Activated CD8-positive, alpha-beta memory T cell treated with anti-CD3 and anti-CD28 coated beads, Interleukin-2, amount 10 ng/mL, durations not matched to agents 7 days and 5 days (primary cell): ENCODE measurements at regions not wholly inside any gene's neighbourhood (a gene's known extent, or its start where the extent isn't known, plus 50 kb on each side); places are given as distances from the start of the nearest gene placed in this dataset.
"Not testable (repeated sequence)": the region's sequence is repeated elsewhere in the genome, so short reads cannot be mapped to it uniquely, and the experiment has no call there.

ENCODE experiments used
- ATAC-seq: fragments of 150-1000 bp; cut with Tn5 transposase; one replicate; pipeline ENCODE4 v1.10.0; 2021; ENCODE audit warnings: moderate library complexity
- CTCF ChIA-PET: fragments of 350-600 bp; sonication (Branson Sonifier 250); formaldehyde crosslinking; loops from one replicate; lab custom pipeline; 2021; ENCODE audit warnings: antibody characterized with exemption; lab: Charles Lee
- DNase-seq: peaks from one replicate; pipeline ENCODE4 v3.0.0-alpha.2; 2020
- H3K27ac Mint-ChIP-seq: one replicate; pipeline ENCODE4 v1.8.0; 2021; ENCODE audit warnings: mild to moderate bottlenecking, mixed read lengths
- H3K27me3 Mint-ChIP-seq: one replicate; pipeline ENCODE4 v1.8.0; 2021; ENCODE audit warnings: mixed read lengths
- H3K36me3 Mint-ChIP-seq: one replicate; pipeline ENCODE4 v1.8.0; 2021; ENCODE audit warnings: mild to moderate bottlenecking, mixed read lengths
- H3K4me1 Mint-ChIP-seq: one replicate; pipeline ENCODE4 v1.8.0; 2021; ENCODE audit warnings: mixed read lengths
- H3K4me3 Mint-ChIP-seq: one replicate; pipeline ENCODE4 v1.8.0; 2021; ENCODE audit warnings: mild to moderate bottlenecking, moderate library complexity, mixed read lengths
- H3K9me3 Mint-ChIP-seq: one replicate; pipeline ENCODE4 v1.8.0; 2022; ENCODE audit warnings: low read depth, mixed read lengths

DNA sequence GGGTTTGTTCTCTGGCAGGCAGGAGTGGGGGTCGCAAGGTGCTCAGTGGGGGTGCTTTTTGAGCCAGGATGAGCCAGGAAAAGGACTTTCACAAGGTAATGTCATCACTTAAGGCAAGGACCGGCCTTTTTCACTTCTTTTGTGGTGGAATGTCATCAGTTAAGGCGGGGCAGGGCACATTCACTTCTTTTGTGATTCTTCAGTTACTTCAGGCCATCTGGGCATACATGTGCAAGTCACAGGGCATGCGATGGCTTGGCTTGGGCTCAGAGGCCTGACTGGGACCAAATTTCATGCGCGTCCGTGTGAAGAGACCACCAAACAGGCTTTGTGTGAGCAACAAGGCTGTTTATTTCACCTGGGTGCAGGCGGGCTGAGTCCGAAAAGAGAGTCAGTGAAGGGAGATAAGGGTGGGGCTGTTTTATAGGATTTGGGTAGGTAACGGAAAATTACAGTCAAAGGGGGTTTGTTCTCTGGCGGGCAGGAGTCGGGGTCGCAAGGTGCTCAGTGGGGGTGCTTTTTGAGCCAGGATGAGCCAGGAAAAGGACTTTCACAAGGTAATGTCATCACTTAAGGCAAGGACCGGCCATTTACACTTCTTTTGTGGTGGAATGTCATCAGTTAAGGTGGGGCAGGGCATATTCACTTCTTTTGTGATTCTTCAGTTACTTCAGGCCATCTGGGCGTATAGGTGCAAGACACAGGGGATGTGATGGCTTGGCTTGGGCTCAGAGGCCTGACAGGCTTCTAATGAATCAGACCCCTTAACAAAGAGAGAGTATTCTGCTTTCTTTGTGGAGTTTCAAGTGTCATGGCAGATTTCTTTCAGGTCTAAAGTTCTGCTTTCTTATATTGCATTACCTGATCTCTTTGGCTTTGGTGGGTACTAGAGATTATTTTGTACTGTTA is 1030.6 kb downstream of the FAM133A start:
- H3K36me3 Mint-ChIP-seq, ATAC-seq, H3K27me3 Mint-ChIP-seq, H3K4me1 Mint-ChIP-seq, CTCF ChIA-PET, H3K9me3 Mint-ChIP-seq, H3K4me3 Mint-ChIP-seq, DNase-seq, H3K27ac Mint-ChIP-seq: not testable (repeated sequence)

DNA sequence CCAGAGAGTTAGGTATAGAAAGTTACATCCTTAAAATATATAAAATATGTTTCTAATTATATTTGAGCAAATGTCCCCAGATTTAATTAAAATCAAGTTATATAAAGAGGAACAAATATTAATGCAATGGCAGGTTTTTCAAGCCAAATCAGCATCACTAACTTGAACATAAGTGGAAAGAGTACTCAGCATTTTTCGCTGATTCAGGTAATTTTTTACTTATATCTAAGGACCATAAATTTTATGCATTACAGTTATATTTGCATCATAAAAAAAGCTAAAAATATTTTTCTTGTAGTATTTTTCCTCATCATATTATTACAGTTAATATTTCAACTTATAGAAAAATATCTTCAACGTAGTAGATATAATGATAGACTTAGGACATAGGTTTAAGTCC is 1047.4 kb downstream of the FAM133A start:
- no peak overlapping the region for H3K4me3 Mint-ChIP-seq
- CTCF ChIA-PET: no interaction called here

DNA sequence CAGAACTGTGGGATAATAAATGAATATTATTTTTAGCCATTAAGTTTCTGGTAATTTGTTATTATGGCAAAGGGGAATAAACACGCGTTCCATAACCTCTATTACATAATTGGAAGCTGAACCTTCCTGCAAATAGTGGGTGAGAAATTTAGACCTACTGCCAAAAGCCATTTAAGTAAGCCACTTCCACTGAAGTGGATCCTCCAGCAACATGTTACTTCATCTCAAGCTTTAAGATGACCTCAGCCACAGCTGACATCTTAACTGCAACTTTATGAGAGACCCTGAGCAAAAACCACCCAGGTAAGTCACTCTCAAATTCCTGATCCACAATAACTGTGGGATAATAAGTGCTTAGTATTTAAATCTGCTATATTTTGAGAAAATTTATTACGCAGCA is 1048.6 kb downstream of the FAM133A start:
- Mint-ChIP-seq H3K36me3 (no peaks in the 10 kb centered on the region), H3K27ac (no peak overlapping the region), H3K9me3 (no peaks in the 10 kb centered on the region), H3K4me1 (no peaks in the 10 kb centered on the region), H3K27me3 (no peaks in the 10 kb centered on the region), H3K4me3 (no peak overlapping the region)
- CTCF ChIA-PET: no interaction called here
- DNase-seq: no peak
- ATAC-seq: no peak

More for the DNA sequence above, 1047.4 kb downstream of the FAM133A start:
- Mint-ChIP-seq H3K36me3 (no peaks in the 10 kb centered on the region), H3K9me3 (no peaks in the 10 kb centered on the region), H3K27ac (no peak overlapping the region), H3K27me3 (no peaks in the 10 kb centered on the region), H3K4me1 (no peaks in the 10 kb centered on the region)
- DNase-seq (no peak), ATAC-seq (no peak)

DNA sequence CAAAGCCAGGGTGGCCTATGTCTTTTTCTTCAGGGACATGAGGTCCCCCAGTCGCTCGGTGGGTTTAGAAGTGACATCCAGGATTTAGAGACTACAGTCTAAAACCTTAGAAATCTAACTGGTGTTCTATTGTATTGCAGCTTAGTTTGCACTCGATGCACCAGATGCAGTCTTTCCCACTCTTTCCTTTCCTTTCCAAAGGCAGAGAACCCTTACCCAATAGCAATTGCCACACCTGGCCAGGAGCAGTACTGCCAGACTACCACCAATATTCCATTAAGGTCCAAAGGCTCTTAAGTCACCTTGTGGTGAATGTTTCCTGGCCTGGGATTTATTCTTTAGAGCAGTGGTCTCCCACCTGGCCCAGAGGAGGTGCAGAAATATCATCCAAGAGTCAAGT is 1068.8 kb downstream of the FAM133A start:
- no peak overlapping the region for H3K4me3 Mint-ChIP-seq
- no peaks in the 10 kb centered on the region for H3K36me3 Mint-ChIP-seq
- no peak overlapping the region for H3K27ac Mint-ChIP-seq
- ATAC-seq: no peak
- H3K27me3 Mint-ChIP-seq: no peaks in the 10 kb centered on the region
- CTCF ChIA-PET: no interaction called here
- peaks cover 19% of the 10 kb centered on the region for H3K4me1 Mint-ChIP-seq
- no peak for DNase-seq
- no peaks in the 10 kb centered on the region for H3K9me3 Mint-ChIP-seq

DNA sequence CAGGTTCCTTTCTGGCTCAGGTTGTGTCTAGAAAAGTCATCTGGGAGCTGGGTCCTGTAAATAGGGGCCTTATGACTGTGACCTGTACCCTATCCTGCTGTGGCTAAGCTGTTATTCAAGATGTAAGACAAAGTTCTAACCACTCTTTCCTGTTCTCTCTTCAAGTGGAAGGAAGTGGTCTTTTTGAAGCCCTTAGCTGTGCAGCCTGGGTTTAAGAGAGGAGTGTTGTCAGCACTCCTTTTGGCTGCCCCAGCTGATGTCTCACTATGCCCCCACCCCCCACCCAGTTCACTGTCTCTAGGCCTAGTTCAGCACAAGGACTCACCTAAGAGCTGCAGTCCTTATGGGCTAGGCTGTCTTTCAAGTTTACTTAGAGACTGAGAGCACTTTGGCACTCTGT is 1069.5 kb downstream of the FAM133A start:
- DNase-seq (peak; percentile 41), ATAC-seq (peak; percentile 83)
- CTCF ChIA-PET: no interaction called here
- Mint-ChIP-seq H3K27me3 (no peaks in the 10 kb centered on the region), H3K4me1 (peaks cover 19% of the 10 kb centered on the region), H3K9me3 (no peaks in the 10 kb centered on the region), H3K27ac (no peak overlapping the region), H3K4me3 (no peak overlapping the region), H3K36me3 (no peaks in the 10 kb centered on the region)

DNA sequence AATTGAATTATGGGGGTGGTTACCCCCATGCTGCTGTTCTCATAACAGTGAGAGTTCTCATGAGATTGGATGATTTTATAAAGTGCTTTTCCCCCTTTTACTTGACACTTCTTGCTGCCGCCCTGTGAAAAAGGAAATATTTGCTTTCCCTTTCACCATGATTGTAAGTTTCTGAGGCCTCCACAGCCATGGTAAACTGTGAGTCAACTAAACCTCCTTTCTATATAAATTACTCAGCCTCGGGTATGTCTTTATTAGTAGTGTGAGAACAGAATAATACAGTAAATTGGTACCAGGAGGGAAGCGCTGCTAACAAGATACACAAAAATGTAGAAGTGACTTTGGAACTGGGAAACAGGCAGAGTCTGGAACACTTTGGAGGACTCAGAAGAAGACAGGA is 1070.8 kb downstream of the FAM133A start:
- Mint-ChIP-seq H3K27ac (no peak overlapping the region), H3K4me1 (peaks cover 19% of the 10 kb centered on the region), H3K36me3 (no peaks in the 10 kb centered on the region), H3K9me3 (no peaks in the 10 kb centered on the region), H3K4me3 (no peak overlapping the region), H3K27me3 (no peaks in the 10 kb centered on the region)
- DNase-seq (no peak), ATAC-seq (no peak)
- CTCF ChIA-PET: no interaction called here

DNA sequence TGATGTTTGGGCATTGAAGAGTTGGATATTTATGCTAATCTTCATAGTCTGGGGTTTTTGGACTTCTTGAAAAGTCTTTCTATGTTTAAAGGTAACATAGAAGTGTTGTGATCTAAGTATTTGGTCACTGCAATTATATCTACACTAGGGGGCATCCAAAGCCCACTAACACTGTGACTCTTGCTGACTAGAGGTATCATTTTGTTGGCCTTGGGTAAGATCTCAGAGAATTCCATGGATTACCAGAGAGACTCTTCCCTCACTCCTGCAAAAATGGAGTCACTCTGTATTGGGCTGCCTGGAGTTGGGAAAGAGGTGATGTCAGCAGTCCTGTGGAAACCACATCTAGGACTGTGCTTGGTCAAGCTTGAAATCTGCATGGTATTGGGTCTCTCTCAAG is 1077.6 kb downstream of the FAM133A start:
- H3K4me3 Mint-ChIP-seq: no peak overlapping the region
- no peaks in the 10 kb centered on the region for H3K27me3 Mint-ChIP-seq
- CTCF ChIA-PET: no interaction called here
- no peaks in the 10 kb centered on the region for H3K4me1 Mint-ChIP-seq
- ATAC-seq (no peak), DNase-seq (no peak)
- H3K36me3 Mint-ChIP-seq: no peaks in the 10 kb centered on the region
- no peaks in the 10 kb centered on the region for H3K9me3 Mint-ChIP-seq
- no peak overlapping the region for H3K27ac Mint-ChIP-seq

DNA sequence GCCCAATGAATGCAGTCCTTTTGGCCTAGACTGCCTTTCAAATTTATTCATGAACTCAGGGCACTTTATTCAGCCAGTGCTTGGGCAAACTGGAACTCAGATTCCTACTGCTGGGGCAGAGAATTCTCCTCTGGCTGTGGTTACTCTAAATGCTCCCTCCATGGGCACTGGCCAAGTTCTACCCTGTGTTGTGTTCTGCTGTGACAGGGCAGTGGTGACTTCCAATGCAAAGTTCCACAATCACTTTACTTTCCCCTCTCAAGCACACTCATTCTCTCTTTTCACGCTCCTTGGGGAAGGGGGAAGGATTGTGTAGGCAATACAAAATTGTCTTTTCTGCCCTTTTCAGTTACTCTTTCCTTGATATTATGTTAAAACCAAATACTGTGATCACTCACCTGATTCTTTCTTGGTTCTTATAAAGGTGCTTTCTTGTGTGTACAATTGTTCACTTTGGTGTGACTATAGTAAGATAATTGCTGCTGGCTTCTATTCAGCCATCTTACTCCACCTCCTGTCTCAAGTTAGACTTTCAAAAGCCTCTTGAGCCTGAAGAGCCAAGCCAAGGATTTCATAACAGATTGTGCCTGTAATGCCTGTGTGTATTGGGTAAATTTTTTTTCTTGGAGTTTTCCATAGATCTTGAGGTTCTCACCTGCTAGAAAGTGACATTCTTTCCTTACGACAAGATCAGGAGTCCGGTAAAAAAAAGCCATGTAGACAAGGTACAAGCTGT is 1078.6 kb downstream of the FAM133A start:
- DNase-seq: no peak
- H3K27me3 Mint-ChIP-seq: no peaks in the 10 kb centered on the region
- no peak for ATAC-seq
- H3K36me3 Mint-ChIP-seq: no peaks in the 10 kb centered on the region
- CTCF ChIA-PET: no interaction called here
- H3K9me3 Mint-ChIP-seq: no peaks in the 10 kb centered on the region
- H3K27ac Mint-ChIP-seq: no peak overlapping the region
- H3K4me3 Mint-ChIP-seq: no peak overlapping the region
- H3K4me1 Mint-ChIP-seq: no peaks in the 10 kb centered on the region

DNA sequence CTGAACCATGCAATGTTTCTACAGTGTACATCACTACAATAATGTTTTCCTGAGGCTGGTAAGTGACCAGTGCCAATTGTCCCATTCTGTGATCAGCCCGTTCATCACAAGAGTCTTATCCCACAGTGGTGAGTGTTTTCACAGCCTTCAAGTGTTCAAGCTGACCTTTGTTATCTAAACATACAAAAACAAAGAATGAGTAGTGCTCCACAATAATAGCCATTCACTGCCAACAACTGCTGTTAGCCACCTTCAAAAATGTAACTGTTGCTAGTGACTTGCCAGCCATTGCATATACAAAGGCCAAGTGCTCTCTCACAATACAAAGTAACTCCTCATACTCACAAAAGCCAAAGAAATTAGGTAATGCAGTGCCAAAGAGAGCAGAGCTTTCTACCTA is 1084.1 kb downstream of the FAM133A start:
- no peaks in the 10 kb centered on the region for H3K9me3 Mint-ChIP-seq
- CTCF ChIA-PET: no interaction called here
- H3K27ac Mint-ChIP-seq: no peak overlapping the region
- H3K27me3 Mint-ChIP-seq: no peaks in the 10 kb centered on the region
- no peak overlapping the region for H3K4me3 Mint-ChIP-seq
- ATAC-seq (no peak), DNase-seq (no peak)
- no peaks in the 10 kb centered on the region for H3K36me3 Mint-ChIP-seq
- no peaks in the 10 kb centered on the region for H3K4me1 Mint-ChIP-seq

DNA sequence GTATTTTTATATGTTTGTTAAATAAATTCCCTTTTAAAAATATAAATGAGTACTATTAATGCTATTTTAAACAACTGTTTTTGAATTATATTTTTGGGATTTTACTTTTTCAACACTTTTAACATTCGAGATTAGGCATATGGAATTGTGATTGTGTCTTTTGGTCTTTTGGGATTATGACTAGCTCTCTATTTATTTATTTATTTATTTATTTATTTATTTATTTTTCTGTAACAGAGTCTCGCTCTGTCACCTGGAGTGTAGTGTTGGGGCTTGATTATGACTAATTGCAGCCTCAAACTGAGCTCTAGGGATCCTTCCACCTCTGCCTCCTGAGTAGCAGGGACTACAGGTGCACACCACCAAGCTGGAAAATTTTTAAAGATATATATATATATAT is 1101.6 kb downstream of the FAM133A start:
- ATAC-seq (no peak), DNase-seq (no peak)
- no peaks in the 10 kb centered on the region for H3K4me1 Mint-ChIP-seq
- no peaks in the 10 kb centered on the region for H3K27me3 Mint-ChIP-seq
- H3K4me3 Mint-ChIP-seq: no peak overlapping the region
- H3K9me3 Mint-ChIP-seq: no peaks in the 10 kb centered on the region
- no peak overlapping the region for H3K27ac Mint-ChIP-seq
- CTCF ChIA-PET: no interaction called here
- no peaks in the 10 kb centered on the region for H3K36me3 Mint-ChIP-seq

DNA sequence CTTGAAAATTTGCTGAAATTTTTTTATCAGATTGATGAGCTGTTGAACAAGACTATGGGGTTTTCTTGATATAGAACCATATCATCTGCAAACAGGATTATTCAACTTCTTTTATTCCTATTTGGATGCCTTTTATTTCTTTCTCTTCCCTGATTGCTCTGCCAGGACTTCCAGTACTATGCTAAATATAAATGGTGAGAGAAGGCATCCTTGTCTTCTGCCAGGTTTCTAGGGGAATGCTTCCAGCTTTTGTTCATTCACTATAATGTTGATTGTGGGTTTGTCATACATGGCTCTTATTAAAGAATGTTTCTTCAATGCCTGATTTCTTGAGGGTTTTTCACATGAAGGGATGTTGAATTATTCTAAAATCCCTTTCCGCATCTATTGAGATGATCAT is 1139.5 kb downstream of the FAM133A start:
- CTCF ChIA-PET: no interaction called here
- ATAC-seq (no peak), DNase-seq (no peak)
- H3K27ac Mint-ChIP-seq: no peak overlapping the region
- peaks cover 7% of the 10 kb centered on the region for H3K9me3 Mint-ChIP-seq
- no peaks in the 10 kb centered on the region for H3K27me3 Mint-ChIP-seq
- H3K4me1 Mint-ChIP-seq: no peaks in the 10 kb centered on the region
- no peak overlapping the region for H3K4me3 Mint-ChIP-seq
- no peaks in the 10 kb centered on the region for H3K36me3 Mint-ChIP-seq

DNA sequence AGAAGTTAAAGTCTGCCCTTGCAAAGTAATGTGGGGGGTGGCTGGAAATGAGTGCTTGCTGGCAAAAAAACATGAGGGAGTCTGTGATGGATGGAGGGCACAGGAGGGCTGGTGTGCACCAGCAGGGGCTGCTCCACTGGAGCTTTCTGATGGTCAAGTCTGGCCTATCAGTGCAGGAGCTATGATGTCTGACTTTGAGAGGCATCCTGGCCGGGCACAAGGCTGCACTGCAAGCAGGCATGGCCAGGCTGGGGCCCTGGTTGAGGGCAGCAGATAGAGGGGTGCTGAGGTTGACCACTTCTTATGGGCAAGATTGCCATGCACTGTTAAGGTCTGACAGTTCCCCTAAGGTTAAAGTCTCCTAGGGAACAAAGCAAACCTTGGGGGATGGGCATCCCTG is 1140.2 kb downstream of the FAM133A start:
- DNase-seq: no peak
- H3K27me3 Mint-ChIP-seq: no peaks in the 10 kb centered on the region
- CTCF ChIA-PET: no interaction called here
- ATAC-seq: no peak
- no peaks in the 10 kb centered on the region for H3K36me3 Mint-ChIP-seq
- no peak overlapping the region for H3K27ac Mint-ChIP-seq
- H3K4me1 Mint-ChIP-seq: no peaks in the 10 kb centered on the region
- H3K4me3 Mint-ChIP-seq: no peak overlapping the region
- peaks cover 5% of the 10 kb centered on the region for H3K9me3 Mint-ChIP-seq

DNA sequence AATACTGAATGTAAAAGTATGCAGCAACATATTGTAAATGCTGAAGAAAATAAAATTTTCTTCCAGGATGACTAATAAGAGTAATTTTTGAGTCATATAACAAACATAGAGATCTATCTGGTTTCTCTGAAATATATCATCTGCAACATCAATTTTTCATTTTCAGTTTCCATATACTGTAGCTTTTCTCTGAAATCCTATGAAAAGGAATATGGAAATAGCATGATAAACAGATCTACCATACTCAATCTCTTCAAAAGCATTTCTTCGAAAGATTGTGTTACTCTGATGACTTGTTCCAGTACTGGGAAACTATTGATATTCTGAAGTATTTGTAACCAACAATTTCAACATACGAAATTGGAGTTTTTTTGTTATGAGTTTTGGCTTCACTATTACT is 1156.7 kb downstream of the FAM133A start:
- Mint-ChIP-seq H3K36me3 (no peaks in the 10 kb centered on the region), H3K27ac (no peak overlapping the region), H3K9me3 (no peaks in the 10 kb centered on the region), H3K4me3 (no peak overlapping the region), H3K27me3 (no peaks in the 10 kb centered on the region), H3K4me1 (no peaks in the 10 kb centered on the region)
- ATAC-seq: no peak
- CTCF ChIA-PET: no interaction called here
- DNase-seq: no peak

DNA sequence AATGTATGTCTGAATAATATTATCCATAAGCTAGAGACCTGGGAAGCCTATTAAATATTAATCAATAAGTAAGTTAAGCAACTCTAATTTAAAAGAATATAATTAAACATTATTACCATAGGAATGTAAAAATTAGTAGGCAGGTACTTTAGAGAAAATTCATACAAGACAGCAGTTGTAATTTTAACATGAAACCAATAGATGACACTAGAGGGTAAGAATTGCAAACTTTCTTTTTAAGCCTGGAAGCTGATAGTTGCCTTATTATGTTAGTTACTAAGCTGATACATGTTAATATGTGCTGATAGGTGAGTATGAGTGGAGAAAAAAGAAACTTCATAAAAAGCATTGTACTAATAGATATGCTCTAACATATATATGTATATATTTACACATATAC is 1157.4 kb downstream of the FAM133A start:
- H3K27me3 Mint-ChIP-seq: no peaks in the 10 kb centered on the region
- H3K4me3 Mint-ChIP-seq: no peak overlapping the region
- no peaks in the 10 kb centered on the region for H3K4me1 Mint-ChIP-seq
- H3K27ac Mint-ChIP-seq: no peak overlapping the region
- CTCF ChIA-PET: no interaction called here
- no peaks in the 10 kb centered on the region for H3K9me3 Mint-ChIP-seq
- ATAC-seq (no peak), DNase-seq (no peak)
- no peaks in the 10 kb centered on the region for H3K36me3 Mint-ChIP-seq
